NCI-H2029 (cell line): ENCODE measurements at regions not wholly inside any gene's neighbourhood (a gene's known extent, or its start where the extent isn't known, plus 50 kb on each side); places are given as distances from the start of the nearest gene placed in this dataset.

Experiments
- DNase-seq: peaks from one replicate; lab custom pipeline; 2025; lab: John Stamatoyannopoulos, UW

- DNase-seq = peak; percentile 13
Observed at GRCh38 chr2:41782306-41783158, 265.3 kb upstream of the PKDCC start.

DNA sequence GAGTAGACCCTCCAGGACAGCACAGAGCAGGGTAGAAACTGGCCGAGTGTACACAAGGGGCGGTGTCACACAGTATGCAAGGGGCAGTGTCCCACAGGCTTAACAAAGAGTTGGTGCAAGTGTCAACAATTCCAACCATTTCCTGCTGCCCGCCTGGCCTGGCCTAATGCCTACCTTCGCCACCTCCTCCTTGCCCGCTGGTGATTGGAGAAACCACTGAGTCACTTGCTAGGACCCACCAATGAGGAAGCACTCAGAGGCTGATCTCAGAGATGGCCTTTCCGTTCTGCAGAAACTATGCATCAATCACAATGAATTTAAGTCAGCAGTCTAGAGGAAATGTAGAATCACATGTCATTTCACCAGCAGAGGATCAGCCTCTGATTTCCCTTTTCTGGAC is 263.3 kb upstream of the PKDCC start:
- no peak for DNase-seq

DNA sequence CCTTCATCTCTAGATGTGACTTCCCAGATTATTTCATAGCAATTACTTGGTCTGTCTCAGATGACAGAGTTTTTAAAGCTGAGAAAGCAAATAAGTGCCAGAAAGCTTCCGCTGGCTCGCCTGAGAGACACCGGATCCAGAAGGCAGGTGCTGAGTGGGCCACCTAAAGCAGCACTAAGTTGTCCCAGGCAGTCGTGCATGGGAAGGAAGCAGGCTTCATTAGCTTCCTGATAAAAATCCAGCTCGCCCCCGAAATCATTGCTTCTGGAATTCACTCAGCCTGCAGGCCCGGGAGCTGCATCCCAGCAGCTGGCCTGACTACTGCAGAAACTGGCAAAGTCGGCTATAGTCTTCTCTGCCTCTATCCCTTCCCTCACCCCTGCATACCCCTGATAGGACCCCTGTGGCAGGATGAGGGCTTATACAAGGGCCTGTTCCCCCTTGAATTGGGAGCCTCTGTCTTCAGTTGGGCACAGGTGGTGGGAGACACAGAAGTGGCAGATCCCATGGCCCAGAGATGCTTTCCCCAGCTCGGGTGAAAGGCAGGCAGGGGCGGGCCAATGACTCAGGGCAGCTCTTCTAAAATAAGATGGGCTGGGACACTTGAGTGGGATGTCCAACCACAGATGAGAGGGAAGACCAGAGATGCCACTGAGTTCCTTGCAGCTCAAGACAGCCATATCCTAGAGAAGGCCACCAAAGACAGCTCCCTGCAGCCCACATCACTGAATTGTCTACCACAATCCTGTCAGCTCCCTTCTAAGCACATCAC is 262.4 kb upstream of the PKDCC start:
- no peak for DNase-seq

GRCh38 chr2:41791523-41791922 is 256.3 kb upstream of the PKDCC start:
- no peak for DNase-seq

DNA sequence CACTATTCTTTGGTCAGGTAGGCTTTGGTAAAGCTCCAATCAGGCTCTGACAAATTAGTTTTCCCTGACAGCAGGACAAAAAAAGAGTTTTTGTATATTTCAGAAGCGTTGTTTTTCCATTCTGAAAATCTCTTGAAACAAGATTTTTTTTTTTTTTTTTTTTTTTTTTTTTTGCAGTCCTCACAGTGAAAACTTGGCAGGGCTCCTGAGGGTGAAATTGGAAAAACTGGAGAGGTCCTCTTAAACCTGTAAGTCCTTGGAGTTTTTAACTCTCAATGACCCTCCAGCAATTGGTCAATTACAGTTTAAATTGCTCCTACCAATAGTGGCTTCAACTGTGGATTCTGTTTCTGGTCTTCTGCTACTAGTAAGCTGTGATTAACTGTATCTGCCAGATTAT is 244.5 kb upstream of the PKDCC start:
- no peak for DNase-seq

- no peak for DNase-seq
Observed at GRCh38 chr2:41806286-41806685, 241.5 kb upstream of the PKDCC start.

GRCh38 chr2:41821167-41821566 is 226.7 kb upstream of the PKDCC start:
- DNase-seq = no peak

DNA sequence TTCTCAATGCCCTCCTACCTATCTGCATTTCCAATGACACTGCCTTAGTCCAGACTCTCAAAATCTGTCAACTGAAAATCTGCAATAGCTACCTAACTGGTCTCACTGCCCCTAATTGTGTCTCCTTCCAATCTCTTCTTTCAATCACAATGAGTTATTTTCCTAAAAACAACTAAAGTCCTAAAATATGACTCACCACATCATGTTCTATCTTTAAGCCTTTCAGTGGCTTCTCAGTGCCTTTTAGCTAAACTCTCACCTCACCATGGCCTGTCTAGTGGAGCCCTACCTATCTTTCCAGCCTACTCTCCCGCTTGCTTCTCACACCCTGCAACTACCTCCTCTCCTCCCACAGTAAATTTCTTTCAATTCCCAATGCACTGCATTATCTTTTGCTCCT is 220.9 kb upstream of the PKDCC start:
- no peak for DNase-seq

DNA sequence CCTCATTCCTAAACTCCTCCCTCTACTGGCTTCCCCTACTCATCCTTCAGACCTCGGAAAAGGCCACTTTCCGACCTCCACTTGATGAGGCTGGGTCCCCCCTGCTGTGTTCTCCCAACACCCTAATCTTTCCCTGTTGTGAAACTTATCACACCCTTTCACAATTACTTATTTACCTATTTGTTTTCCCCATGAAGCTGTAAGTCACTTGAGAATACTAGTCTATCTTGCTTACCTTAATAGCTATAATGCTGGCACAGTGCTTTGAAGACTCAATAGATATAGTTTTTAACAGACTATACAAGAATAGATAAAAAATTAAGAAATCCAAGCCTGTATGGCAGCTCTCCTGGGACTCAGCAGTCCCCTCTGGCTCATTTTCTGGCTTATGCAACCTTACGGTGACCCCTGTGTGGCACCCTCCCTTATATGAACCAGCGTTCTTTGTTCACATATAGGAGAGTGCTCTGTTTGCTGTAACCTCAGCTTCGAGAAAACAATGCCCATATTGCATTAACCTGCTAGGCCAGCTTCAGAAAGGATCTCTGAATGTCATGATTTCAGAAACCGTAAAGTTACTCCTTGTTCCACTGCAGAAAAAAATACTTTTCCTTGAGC is 220.4 kb upstream of the PKDCC start:
- no peak for DNase-seq

GRCh38 chr2:41828052-41828643 is 219.7 kb upstream of the PKDCC start:
- no peak for DNase-seq

DNA sequence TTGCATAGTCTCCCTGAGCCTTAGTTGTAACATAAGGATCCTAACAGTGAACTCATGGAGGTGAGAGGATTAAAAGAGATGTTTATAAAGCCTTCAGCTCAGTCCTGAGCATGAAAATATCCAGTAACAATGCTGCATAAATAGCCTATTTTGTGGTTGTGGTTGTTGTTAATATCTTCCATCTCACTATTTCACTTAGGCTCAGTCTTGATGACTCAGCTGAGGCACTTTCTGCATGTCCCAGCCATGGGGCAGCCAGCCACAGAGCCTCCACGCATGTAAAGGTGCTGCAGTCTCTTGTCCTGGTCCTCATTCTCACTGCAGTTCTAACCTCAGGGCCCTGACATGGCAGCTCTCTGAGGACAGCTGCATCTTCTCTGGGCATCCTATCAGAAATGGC is 218.8 kb upstream of the PKDCC start:
- no peak for DNase-seq

DNA sequence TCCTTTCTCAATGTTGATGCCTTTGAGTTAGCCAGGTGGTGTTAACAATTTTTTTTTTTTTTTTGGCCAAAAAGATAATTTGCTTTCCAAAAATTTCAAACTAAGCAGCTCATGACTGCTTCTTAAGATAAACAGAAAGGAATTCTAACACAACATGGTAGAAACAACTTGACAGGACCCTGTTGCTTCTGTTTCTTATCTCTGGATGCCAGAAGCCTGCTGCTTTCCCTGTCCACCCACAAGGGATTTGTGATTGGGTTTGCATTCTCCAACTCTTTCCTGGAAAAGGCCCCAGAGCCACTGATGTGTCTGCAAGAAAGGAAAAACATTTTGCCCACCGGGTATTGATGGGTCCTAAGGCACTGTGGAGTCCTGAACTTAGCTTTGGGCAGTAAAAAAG is 217.2 kb upstream of the PKDCC start:
- DNase-seq = no peak

GRCh38 chr2:41832218-41832617 is 215.6 kb upstream of the PKDCC start:
- DNase-seq = no peak

GRCh38 chr2:41835401-41835800 is 212.4 kb upstream of the PKDCC start:
- no peak for DNase-seq

GRCh38 chr2:41836948-41837347 is 210.9 kb upstream of the PKDCC start:
- no peak for DNase-seq

DNA sequence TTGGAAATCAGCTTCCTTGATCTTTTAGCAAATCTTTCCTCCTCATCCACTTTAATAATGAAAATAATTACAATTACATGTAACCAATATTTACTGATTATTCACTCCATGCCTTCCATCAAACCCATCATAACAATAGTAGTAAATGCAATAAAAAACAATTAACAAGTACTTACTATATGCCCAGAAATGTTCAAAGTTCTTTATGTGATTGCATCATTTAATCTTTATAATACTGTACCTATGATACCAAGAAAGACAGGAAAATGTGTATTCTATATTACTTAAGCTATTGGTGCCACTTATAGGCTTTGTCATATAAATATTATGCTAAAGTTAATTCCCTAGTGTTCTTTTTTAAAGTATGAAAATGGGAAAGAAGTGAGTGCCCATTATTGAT is 210.2 kb upstream of the PKDCC start:
- DNase-seq = no peak

DNA sequence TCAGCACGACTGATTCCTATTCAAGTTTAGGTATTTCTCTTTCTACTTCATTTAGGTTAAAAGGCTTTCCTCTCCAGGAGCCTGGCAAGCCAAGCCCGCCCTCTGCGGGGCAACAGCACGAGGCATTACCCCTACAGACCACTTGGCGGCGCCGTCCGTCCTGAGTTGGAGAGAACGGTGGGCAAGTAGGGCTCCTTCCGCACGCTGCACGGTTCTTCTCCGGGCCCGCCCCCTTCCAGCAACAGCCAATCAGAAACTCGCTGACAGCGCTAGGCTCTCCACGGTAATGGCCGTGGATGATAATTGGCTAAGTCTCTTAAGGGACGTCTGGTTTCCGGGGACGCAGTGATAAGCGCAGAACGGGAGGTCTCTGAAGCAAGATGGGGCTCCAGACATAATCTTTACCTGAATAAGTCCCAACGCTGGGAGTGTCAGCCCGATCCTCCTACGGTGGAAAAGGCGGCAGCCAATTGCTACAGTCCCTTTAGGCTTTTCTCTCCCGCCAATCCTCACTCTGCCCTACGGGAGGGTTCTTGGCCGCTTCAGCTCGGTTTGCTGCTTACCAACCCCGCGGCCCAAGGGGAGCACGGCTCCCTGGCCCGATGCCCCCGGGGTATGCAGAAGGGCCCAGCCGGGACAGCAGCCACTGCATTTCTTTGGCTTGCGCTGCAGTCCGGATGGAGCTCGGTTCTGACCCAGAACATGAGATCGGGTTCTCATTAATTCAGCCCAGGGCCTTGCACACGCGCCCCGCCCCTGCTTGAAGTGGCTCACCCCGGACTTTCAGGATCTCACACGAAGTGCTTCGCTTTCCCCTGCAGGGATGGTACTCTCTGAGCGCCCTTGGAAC is 206.9 kb upstream of the PKDCC start:
- peak; percentile 89 for DNase-seq

GRCh38 chr2:41846962-41847361 is 200.9 kb upstream of the PKDCC start:
- no peak for DNase-seq

DNA sequence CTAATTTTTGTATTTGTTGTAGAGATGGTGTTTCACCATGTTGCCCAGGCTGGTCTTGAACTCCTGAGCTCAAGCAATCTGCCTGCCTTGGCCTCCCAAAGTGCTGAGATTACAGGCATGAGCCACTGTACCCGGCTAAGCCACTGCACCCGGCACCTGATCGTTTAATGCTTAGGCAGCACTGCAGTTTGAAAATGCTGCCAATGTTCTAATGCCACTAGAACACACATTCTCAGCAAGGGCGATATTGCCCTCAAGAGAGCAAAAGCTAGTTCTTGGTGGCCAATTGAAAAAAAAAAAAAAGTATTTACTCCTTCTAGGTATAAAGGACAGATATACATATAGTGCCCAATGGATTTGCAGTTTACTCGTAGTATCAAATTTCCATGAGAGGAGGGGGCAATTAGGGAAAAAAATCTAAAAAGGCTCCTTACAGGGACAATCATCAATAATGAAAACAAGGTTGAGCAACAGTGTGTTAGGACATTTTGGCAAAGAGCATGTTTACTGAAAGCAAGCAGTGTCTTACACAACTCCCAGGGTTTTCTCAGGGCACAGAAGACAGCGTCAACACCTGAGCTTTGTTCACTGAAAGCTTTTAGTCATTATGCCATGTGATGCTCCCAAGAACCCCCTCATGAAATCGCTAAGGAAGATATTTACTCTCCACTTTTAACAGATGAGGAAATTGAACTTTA is 199.9 kb upstream of the PKDCC start:
- DNase-seq = peak; percentile 31

GRCh38 chr2:41851554-41851953 is 196.3 kb upstream of the PKDCC start:
- no peak for DNase-seq
